Endothelial cell of umbilical vein (primary cell): ENCODE measurements at regions not wholly inside any gene's neighbourhood (a gene's known extent, or its start where the extent isn't known, plus 50 kb on each side); places are given as distances from the start of the nearest gene placed in this dataset.
"Not testable (repeated sequence)": the region's sequence is repeated elsewhere in the genome, so short reads cannot be mapped to it uniquely, and the experiment has no call there.

Experiments
- BruUV-seq: library from RNA; stranded (reverse); fragments of 400-500 nt; replicated peaks from 2 replicates; lab custom pipeline; 2021; lab: Mats Ljungman, UMichigan
- CTCF ChIA-PET: fragments of 300-600, 350-600 bp; sonication (Branson Sonifier 250); formaldehyde crosslinking; loops from one replicate; lab custom pipeline; 2021; ENCODE audit warnings: antibody characterized with exemption, inconsistent platforms; lab: Charles Lee
- POLR2A ChIA-PET: fragments of 300-600, 350-600 bp; sonication (Branson Sonifier 250); formaldehyde crosslinking; loops from one replicate; lab custom pipeline; 2021; ENCODE audit warnings: antibody characterized with exemption, inconsistent platforms; lab: Charles Lee
- DNase-seq: peaks from one replicate; pipeline ENCODE4 v3.0.0-alpha.2; 2011; ENCODE audit warnings: low read depth, low spot score
- FAIRE-seq: peaks from 2 replicates; lab custom pipeline; 2011; peaks lifted over from hg19 to GRCh38; lab: Jason Lieb, UNC
- H2AFZ ChIP-seq: 2 replicates; pipeline ENCODE4 v1.6.0; 2012; ENCODE audit warnings: low read depth, low read length, control low read depth, inconsistent platforms
- H3K27ac ChIP-seq: 2 replicates; pipeline ENCODE4 v1.5.1; 2011; ENCODE audit warnings: low read depth, mild to moderate bottlenecking, control low read depth, low read length, moderate library complexity; ENCODE audit not compliant: insufficient read depth
- H3K27me3 ChIP-seq, 2 experiments: 2 replicates each; pipeline versions ENCODE4 v1.6.0 to v1.6.1; 2011; ENCODE audit warnings: low read length in 2 of 2, mixed read lengths in 1 of 2; ENCODE audit not compliant: control insufficient read depth in 2 of 2, insufficient read depth in 2 of 2
- H3K36me3 ChIP-seq, 2 experiments: 2 replicates in 1 of 2; 3 replicates in 1 of 2; pipeline ENCODE4 v1.5.1; 2011; ENCODE audit warnings: low read length in 2 of 2, mild to moderate bottlenecking in 1 of 2, moderate library complexity in 1 of 2; ENCODE audit not compliant: control insufficient read depth in 2 of 2, insufficient read depth in 2 of 2; ENCODE audit errors: extremely low read depth in 1 of 2
- H3K4me1 ChIP-seq: 3 replicates; pipeline ENCODE4 v1.5.1; 2011; ENCODE audit warnings: mild to moderate bottlenecking, low read length; ENCODE audit not compliant: control insufficient read depth, insufficient read depth; ENCODE audit errors: extremely low read depth
- H3K4me2 ChIP-seq: 2 replicates; pipeline ENCODE4 v1.6.1; 2011; ENCODE audit warnings: low read length, control low read depth, mixed read lengths; ENCODE audit not compliant: insufficient read depth
- H3K4me3 ChIP-seq, 3 experiments: fragments of 200-600 bp in 1 of 3; sonication (generic), shearing (Covaris generic) in 1 of 3; replicated peaks in 1 of 3; 2 replicates each; pipeline ENCODE4 v1.5.1; 2011 to 2016; ENCODE audit warnings: control low read depth in 3 of 3, low read length in 3 of 3, mild to moderate bottlenecking in 2 of 3, inconsistent platforms in 1 of 3, low read depth in 1 of 3, moderate library complexity in 1 of 3; ENCODE audit not compliant: insufficient read depth in 1 of 3
- H3K79me2 ChIP-seq: 2 replicates; pipeline ENCODE4 v1.6.0; 2012; ENCODE audit warnings: low read length, inconsistent platforms; ENCODE audit not compliant: control insufficient read depth, insufficient read depth
- H3K9ac ChIP-seq: replicated peaks from 2 replicates; pipeline ENCODE3; 2011; ENCODE audit warnings: low read length, control low read depth; ENCODE audit not compliant: insufficient read depth; ENCODE audit errors: extremely low read depth
- H3K9me1 ChIP-seq: replicated peaks from 3 replicates; pipeline ENCODE4 v1.6.0; 2011; ENCODE audit warnings: mild to moderate bottlenecking, low read length; ENCODE audit not compliant: control insufficient read depth, insufficient read depth; ENCODE audit errors: extremely low read depth
- H3K9me3 ChIP-seq: replicated peaks from 2 replicates; pipeline ENCODE4 v1.5.1; 2012; ENCODE audit warnings: low read length, inconsistent platforms; ENCODE audit not compliant: control insufficient read depth, insufficient read depth
- H4K20me1 ChIP-seq: replicated peaks from 2 replicates; pipeline ENCODE3; 2011; ENCODE audit warnings: mild to moderate bottlenecking, low read length; ENCODE audit not compliant: control insufficient read depth, insufficient read depth; ENCODE audit errors: extremely low read depth
- EZH2 ChIP-seq: IDR thresholded peaks from 2 replicates; pipeline ENCODE4 v1.6.1; 2012; ENCODE audit warnings: borderline replicate concordance, low read depth, mild to moderate bottlenecking, moderate library complexity, low read length, inconsistent platforms; ENCODE audit not compliant: severe bottlenecking
- FOS ChIP-seq: IDR thresholded peaks from 2 replicates; pipeline ENCODE4 v1.6.1; 2011; ENCODE audit warnings: mild to moderate bottlenecking, low read length, moderate library complexity, borderline replicate concordance; ENCODE audit not compliant: insufficient read depth
- GATA2 ChIP-seq: IDR thresholded peaks from 2 replicates; pipeline ENCODE4 v1.7.0; 2011; ENCODE audit warnings: low read depth, mild to moderate bottlenecking, moderate library complexity, mixed read lengths, low read length; ENCODE audit not compliant: insufficient read length, insufficient read depth
- JUN ChIP-seq: IDR thresholded peaks from 2 replicates; pipeline ENCODE4 v1.6.1; 2011; ENCODE audit warnings: borderline replicate concordance, low read depth; ENCODE audit not compliant: insufficient read length, insufficient read depth
- MYC ChIP-seq: IDR thresholded peaks from one replicate; pipeline ENCODE4 v1.6.1; 2011; ENCODE audit warnings: mild to moderate bottlenecking, low read depth, low read length
- POLR2A ChIP-seq: IDR thresholded peaks from 2 replicates; pipeline ENCODE4 v1.6.1; 2012; ENCODE audit warnings: low read depth, mild to moderate bottlenecking, control low read depth, low read length
- POLR2AphosphoS5 ChIP-seq: IDR thresholded peaks from 2 replicates; pipeline ENCODE4 v1.6.1; 2012; ENCODE audit warnings: low read depth, mild to moderate bottlenecking, control low read depth, low read length, moderate library complexity; ENCODE audit not compliant: insufficient read depth
- dilution Hi-C: fragments of 300-500 bp; cut with MboI; formaldehyde crosslinking; loops from one replicate; pipeline ENCODE4 v1.15.0; 2019; ENCODE audit warnings: low sequenced_read_pairs; ENCODE audit not compliant: extremely low pct_ligation_motif_present
- intact Hi-C: fragments of 100-400 bp; cut with micrococcal nuclease; formaldehyde crosslinking; loops from one replicate; pipeline ENCODE4 v1.10.0; 2022
- TF ChIP-seq, protein P1 (sequence below): IDR thresholded peaks from 2 replicates; pipeline ENCODE4 v1.6.1; 2011; ENCODE audit not compliant: insufficient read depth, insufficient read length
- TF ChIP-seq, protein P2 (sequence below), 2 donors: IDR thresholded peaks; 1 replicate in 1 of 2; 2 replicates in 1 of 2; pipeline ENCODE4 v1.5.1; 2011; ENCODE audit warnings: low read length in 2 of 2, mild to moderate bottlenecking in 2 of 2, moderate library complexity in 2 of 2, control low read depth in 1 of 2, inconsistent platforms in 1 of 2, low read depth in 1 of 2; ENCODE audit not compliant: insufficient read depth in 1 of 2; ENCODE audit errors: extremely low read depth in 1 of 2

DNA sequence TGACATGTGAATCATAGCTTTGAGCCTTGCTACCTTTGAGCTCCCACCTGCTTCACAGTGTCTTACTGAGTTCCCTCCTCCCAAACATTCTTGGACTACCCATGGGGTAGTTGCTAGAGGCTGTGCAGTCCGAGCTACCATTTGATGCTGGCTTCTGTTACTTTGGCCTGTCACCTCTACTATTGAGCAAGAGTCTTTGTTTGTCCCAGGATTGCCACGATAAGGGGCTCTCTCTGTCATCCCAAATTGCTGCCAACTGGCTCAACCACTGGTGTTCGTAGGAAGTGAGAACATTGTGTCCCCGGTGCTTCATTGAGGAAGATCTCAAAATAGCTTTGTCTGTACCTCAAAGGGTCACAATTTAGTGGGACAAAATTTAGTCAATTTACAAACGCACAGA is 59.1 kb upstream of the PAX8 start:
- H3K27ac ChIP-seq = no peak overlapping the region
- H3K9ac ChIP-seq = no peak overlapping the region
- no peak overlapping the region for H3K4me2 ChIP-seq
- DNase-seq (no peak), FAIRE-seq (no peak)
- H3K4me3 ChIP-seq = no peak overlapping the region
- no peak overlapping the region for H2AFZ ChIP-seq
- H3K9me1 ChIP-seq = no peaks in the 10 kb centered on the region
- POLR2A ChIA-PET = no interaction called here
- H3K9me3 ChIP-seq = no peaks in the 10 kb centered on the region
- dilution Hi-C loops (no loop called here), intact Hi-C loops (no loop called here)
- H3K4me1 ChIP-seq = no peaks in the 10 kb centered on the region
- peaks cover 2 to 12% of the 10 kb centered on the region in 2 experiments for H3K27me3 ChIP-seq
- no peak for TF ChIP-seq GATA2
- TF ChIP-seq MYC = no peak
- TF ChIP-seq EZH2 = no peak
- TF ChIP-seq POLR2A = no peak
- TF ChIP-seq, protein P1, sequence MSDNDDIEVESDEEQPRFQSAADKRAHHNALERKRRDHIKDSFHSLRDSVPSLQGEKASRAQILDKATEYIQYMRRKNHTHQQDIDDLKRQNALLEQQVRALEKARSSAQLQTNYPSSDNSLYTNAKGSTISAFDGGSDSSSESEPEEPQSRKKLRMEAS = no peak
- TF ChIP-seq POLR2AphosphoS5 = no peak
- TF ChIP-seq JUN = no peak
- TF ChIP-seq, protein P2, sequence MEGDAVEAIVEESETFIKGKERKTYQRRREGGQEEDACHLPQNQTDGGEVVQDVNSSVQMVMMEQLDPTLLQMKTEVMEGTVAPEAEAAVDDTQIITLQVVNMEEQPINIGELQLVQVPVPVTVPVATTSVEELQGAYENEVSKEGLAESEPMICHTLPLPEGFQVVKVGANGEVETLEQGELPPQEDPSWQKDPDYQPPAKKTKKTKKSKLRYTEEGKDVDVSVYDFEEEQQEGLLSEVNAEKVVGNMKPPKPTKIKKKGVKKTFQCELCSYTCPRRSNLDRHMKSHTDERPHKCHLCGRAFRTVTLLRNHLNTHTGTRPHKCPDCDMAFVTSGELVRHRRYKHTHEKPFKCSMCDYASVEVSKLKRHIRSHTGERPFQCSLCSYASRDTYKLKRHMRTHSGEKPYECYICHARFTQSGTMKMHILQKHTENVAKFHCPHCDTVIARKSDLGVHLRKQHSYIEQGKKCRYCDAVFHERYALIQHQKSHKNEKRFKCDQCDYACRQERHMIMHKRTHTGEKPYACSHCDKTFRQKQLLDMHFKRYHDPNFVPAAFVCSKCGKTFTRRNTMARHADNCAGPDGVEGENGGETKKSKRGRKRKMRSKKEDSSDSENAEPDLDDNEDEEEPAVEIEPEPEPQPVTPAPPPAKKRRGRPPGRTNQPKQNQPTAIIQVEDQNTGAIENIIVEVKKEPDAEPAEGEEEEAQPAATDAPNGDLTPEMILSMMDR (IDR thresholded peaks at IDR 0.05; ENCODE audit: extremely low read depth in 1 of 2, insufficient read depth in 1 of 2, low read depth in 1 of 2, low read length in 2 of 2) = no peak
- no peak for TF ChIP-seq FOS
- no peaks in the 10 kb centered on the region for H3K36me3 ChIP-seq
- CTCF ChIA-PET = interaction anchor here (1.0 kb wide), 1 partner anchor 99 kb away, joined by 3 read pairs; no protein-coding TSS in a partner anchor
- no peaks in the 10 kb centered on the region for H3K79me2 ChIP-seq
- H4K20me1 ChIP-seq = no peaks in the 10 kb centered on the region
- no TSS peak for BruUV-seq

DNA sequence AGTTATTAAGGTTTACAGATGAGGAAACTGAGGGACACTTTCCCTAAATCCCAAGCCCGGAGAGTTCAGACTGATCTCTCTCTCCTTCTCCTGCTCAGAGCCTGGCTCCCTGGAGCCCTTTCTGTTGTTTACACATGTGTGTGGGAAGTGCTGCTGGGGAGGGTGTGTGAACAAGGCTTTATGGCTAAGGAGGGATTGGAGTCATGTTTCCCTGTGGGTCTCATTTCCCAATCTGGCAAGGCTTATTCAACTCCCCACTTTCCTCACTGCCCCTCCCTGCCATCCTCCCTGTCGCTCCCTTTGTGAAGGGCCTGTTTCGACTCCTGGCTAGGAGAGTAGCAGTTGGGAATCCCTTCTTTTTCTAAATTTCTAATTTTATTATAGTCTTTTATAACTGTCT is 57.3 kb upstream of the PAX8 start:
- H3K36me3 ChIP-seq, CTCF ChIA-PET, FAIRE-seq, POLR2A ChIA-PET, intact Hi-C loops, H3K9me1 ChIP-seq, H3K9me3 ChIP-seq, H3K4me2 ChIP-seq, DNase-seq, H3K79me2 ChIP-seq, H3K9ac ChIP-seq, H3K4me1 ChIP-seq, H3K27ac ChIP-seq, dilution Hi-C loops, H2AFZ ChIP-seq, H3K4me3 ChIP-seq, H4K20me1 ChIP-seq, BruUV-seq: not testable (repeated sequence)
- H3K27me3 ChIP-seq = peaks cover 0 to 12% of the 10 kb centered on the region in 2 experiments
